ENCODE measurements at regions not wholly inside any gene's neighbourhood (a gene's known extent, or its start where the extent isn't known, plus 50 kb on each side); places are given as distances from the start of the nearest gene placed in this dataset.

GRCh38 chr3:22748453-22749045 lies 454.6 kb upstream of the UBE2E2 start (continued):
- TF ChIP-seq ZNF426 (tag by site-specific recombination; IDR thresholded peaks at IDR 0.05), result no peak
- no peak for TF ChIP-seq ZNF654 (tag by site-specific recombination; IDR thresholded peaks at IDR 0.05; ENCODE audit: low read depth)
- no peak for TF ChIP-seq ZNF837 (tag by site-specific recombination; IDR thresholded peaks at IDR 0.05)
- TF ChIP-seq ZNF449 (tag by site-specific recombination; IDR thresholded peaks at IDR 0.05), result no peak
- no peak for TF ChIP-seq PRDM1 (tag by site-specific recombination; IDR thresholded peaks at IDR 0.05)

- ChIA-PET POLR2A (no interaction called here), CTCF (no interaction called here)
- Histone ChIP-seq H3K4me1 (ENCODE audit: control insufficient read depth, insufficient read depth, low read length) (no peaks in the 10 kb centered on the region), H3K27ac (ENCODE audit: extremely low read depth, low read depth, low read length) (no peak overlapping the region), H3K9me3 (ENCODE audit: control insufficient read depth, insufficient read depth, low read depth, low read length) (no peaks in the 10 kb centered on the region), H3K4me3 (ENCODE audit: low read depth, low read length) (no peak overlapping the region), H3K36me3 (ENCODE audit: control insufficient read depth in 2 of 2, insufficient read depth in 1 of 2, low read length in 2 of 2) (no peaks in the 10 kb centered on the region)
- no peak for TF ChIP-seq KLF17 (tag by site-specific recombination; IDR thresholded peaks at IDR 0.05)
- no peak for TF ChIP-seq ZNF776 (tag by site-specific recombination; IDR thresholded peaks at IDR 0.05; ENCODE audit: borderline replicate concordance)
- TF ChIP-seq ZNF561 (tag by site-specific recombination; IDR thresholded peaks at IDR 0.05; ENCODE audit: borderline replicate concordance), result no peak
- no peak for TF ChIP-seq ZNF664 (tag by site-specific recombination; IDR thresholded peaks at IDR 0.05)
- TF ChIP-seq ZFP37 (tag by site-specific recombination; IDR thresholded peaks at IDR 0.05), result no peak
- no peak for TF ChIP-seq PRDM6 (tag by site-specific recombination; IDR thresholded peaks at IDR 0.05)
- TF ChIP-seq ZSCAN16 (tag by site-specific recombination; IDR thresholded peaks at IDR 0.05), result no peak
- no peak for TF ChIP-seq HIC1 (tag by site-specific recombination; IDR thresholded peaks at IDR 0.05)
- TF ChIP-seq ZBTB8A (tag by site-specific recombination; IDR thresholded peaks at IDR 0.05), result no peak
- TF ChIP-seq ZNF792 (tag by site-specific recombination; IDR thresholded peaks at IDR 0.05), result no peak
- no peak for TF ChIP-seq ZSCAN18 (tag by site-specific recombination; IDR thresholded peaks at IDR 0.05)
- TF ChIP-seq TSHZ1 (tag by site-specific recombination; IDR thresholded peaks at IDR 0.05; ENCODE audit: borderline replicate concordance), result no peak
- TF ChIP-seq ZNF354C (tag by site-specific recombination; IDR thresholded peaks at IDR 0.05; ENCODE audit: borderline replicate concordance, low read depth), result no peak
- TF ChIP-seq CTCF (tag by site-specific recombination; IDR thresholded peaks at IDR 0.05), result no peak
These were observed 443.4 kb upstream of the UBE2E2 start for GRCh38 chr3:22759636-22760310.

Measured in HEK293 (cell line).